Activated CD8-positive, alpha-beta T cell treated with anti-CD3 and anti-CD28 coated beads for 36 hours (primary cell): ENCODE measurements at regions not wholly inside any gene's neighbourhood (a gene's known extent, or its start where the extent isn't known, plus 50 kb on each side); places are given as distances from the start of the nearest gene placed in this dataset.

Experiments
- ATAC-seq: fragments of 200-7000 bp; cut with Tn5 transposase; one replicate; pipeline ENCODE4 v1.10.0; 2021; ENCODE audit warnings: mild to moderate bottlenecking, moderate library complexity
- CTCF ChIA-PET: fragments of 350-600 bp; sonication (Branson Sonifier 250); formaldehyde crosslinking; loops from one replicate; lab custom pipeline; 2021; ENCODE audit warnings: antibody characterized with exemption; lab: Charles Lee
- POLR2A ChIA-PET: fragments of 350-600 bp; sonication (Branson Sonifier 250); formaldehyde crosslinking; loops from one replicate; lab custom pipeline; 2021; ENCODE audit warnings: antibody characterized with exemption; lab: Charles Lee
- DNase-seq: peaks from one replicate; pipeline ENCODE4 v3.0.0-alpha.2; 2020
- H3K27ac Mint-ChIP-seq: one replicate; pipeline ENCODE4 v1.8.0; 2021; ENCODE audit warnings: mild to moderate bottlenecking, mixed read lengths
- H3K27me3 Mint-ChIP-seq: one replicate; pipeline ENCODE4 v1.8.0; 2021; ENCODE audit warnings: mixed read lengths
- H3K36me3 Mint-ChIP-seq: one replicate; pipeline ENCODE4 v1.8.0; 2021; ENCODE audit warnings: low read depth, mixed read lengths
- H3K4me1 Mint-ChIP-seq: one replicate; pipeline ENCODE4 v1.8.0; 2021; ENCODE audit warnings: low read depth, mixed read lengths
- H3K4me3 Mint-ChIP-seq: one replicate; pipeline ENCODE4 v1.8.0; 2021; ENCODE audit warnings: mild to moderate bottlenecking, moderate library complexity, mixed read lengths
- H3K9me3 Mint-ChIP-seq: one replicate; pipeline ENCODE4 v1.8.0; 2021; ENCODE audit warnings: mixed read lengths
- CTCF ChIP-seq: fragments of 200-600 bp; IDR thresholded peaks from one replicate; pipeline ENCODE4 v1.8.0; 2022; ENCODE audit warnings: antibody characterized with exemption, mild to moderate bottlenecking
- intact Hi-C: fragments of 100-400 bp; cut with micrococcal nuclease; formaldehyde crosslinking; loops from one replicate; pipeline ENCODE4 v1.10.0; 2022

GRCh38 chr13:79081942-79082341 lies 324.1 kb downstream of the RBM26 start:
- CTCF ChIA-PET, result interaction anchor here (0.7 kb wide), 1 partner anchor 890 kb away, joined by 3 read pairs; no protein-coding TSS in a partner anchor
- POLR2A ChIA-PET, result no interaction called here
- no peak for TF ChIP-seq CTCF

DNA sequence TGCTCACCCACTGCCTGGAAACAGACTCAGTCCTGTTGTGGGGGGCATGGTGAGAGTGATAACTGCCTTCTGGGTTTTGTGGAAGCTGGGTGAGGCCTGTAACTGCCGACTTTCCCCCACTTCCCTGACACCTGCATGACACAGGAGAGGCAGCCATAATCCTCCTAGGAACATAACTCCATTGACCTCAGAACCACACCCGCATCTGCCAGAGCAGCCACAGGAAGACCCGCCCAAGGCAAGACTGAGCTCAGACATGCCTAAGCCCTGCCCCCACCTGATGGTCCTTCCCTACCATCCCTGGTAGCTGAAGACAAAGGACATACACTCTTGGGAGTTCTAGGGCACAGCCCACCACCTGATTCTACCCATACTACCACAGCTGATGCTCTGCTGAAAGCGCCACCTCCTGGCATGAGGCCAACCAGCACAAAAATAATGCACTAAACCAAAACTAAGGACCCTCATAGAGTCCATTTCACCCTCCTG lies 326.7 kb downstream of the RBM26 start:
- no peak for TF ChIP-seq CTCF
- no peak for DNase-seq
- intact Hi-C loops, result no loop called here
- Mint-ChIP-seq H3K9me3 (no peaks in the 10 kb centered on the region), H3K36me3 (no peaks in the 10 kb centered on the region), H3K27me3 (peaks cover 2% of the 10 kb centered on the region), H3K4me1 (no peaks in the 10 kb centered on the region), H3K27ac (no peak overlapping the region), H3K4me3 (no peak overlapping the region)
- ChIA-PET POLR2A (no interaction called here), CTCF (no interaction called here)
- ATAC-seq, result no peak

More at GRCh38 chr13:79081942-79082341, 324.1 kb downstream of the RBM26 start:
- Mint-ChIP-seq H3K9me3 (no peaks in the 10 kb centered on the region), H3K36me3 (no peaks in the 10 kb centered on the region), H3K4me3 (no peak overlapping the region), H3K27ac (no peak overlapping the region), H3K27me3 (peaks cover 2% of the 10 kb centered on the region), H3K4me1 (no peaks in the 10 kb centered on the region)
- intact Hi-C loops, result no loop called here
- DNase-seq, result no peak
- ATAC-seq, result no peak

DNA sequence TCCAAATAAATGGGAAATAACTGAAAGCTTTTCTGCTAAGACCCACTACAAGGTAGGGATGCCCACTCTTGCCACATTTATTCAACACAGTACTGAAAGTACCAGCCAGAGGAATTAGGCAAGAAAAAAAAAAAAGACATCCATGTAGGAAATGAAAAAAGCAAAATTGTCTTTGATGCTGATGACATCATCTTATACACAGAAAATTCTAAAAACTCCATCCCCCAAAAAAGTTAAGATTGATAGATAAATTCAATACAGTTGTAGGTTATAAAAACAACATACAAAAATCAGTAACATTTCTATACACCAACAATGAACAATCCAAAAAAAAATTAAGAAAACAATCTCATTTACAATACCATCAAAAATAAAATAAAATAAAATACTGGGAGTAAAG lies 330.4 kb downstream of the RBM26 start:
- CTCF ChIA-PET, result no interaction called here
- Mint-ChIP-seq H3K27ac (no peak overlapping the region), H3K4me1 (no peaks in the 10 kb centered on the region), H3K4me3 (no peak overlapping the region), H3K27me3 (peaks cover 4% of the 10 kb centered on the region), H3K9me3 (peaks cover 2% of the 10 kb centered on the region), H3K36me3 (no peaks in the 10 kb centered on the region)
- DNase-seq, result no peak
- POLR2A ChIA-PET, result no interaction called here
- no peak for ATAC-seq
- intact Hi-C loops, result no loop called here
- TF ChIP-seq CTCF, result no peak

DNA sequence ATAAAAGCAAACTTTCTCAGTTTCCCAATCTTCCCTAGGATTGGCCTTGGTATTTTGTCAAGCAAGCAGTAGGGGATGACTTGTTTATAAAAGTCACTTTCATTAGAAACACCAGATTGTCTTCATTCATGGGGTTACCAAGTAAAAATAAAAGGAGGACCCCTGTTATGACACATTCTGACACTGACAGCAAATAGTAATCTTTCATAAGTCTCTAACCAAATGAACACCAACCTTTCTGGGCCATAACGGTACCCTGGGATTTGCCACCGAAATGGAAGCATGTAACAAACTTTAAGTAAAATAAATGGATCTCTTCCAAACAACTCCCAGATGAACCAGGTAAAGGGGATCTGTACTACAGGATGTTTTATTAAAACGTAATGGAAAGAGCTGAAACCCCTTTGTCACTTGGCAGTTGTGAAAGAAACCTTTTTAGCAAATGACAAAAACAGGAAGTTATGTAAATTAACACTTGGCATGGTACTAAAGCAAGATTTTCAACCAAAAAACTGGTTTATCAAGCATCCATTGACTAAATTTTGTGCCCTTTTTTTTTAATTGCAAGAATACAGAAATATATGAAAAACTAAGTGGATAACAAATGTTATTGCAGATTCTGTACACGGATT lies 335.6 kb downstream of the RBM26 start:
- CTCF ChIA-PET, result no interaction called here
- no peaks in the 10 kb centered on the region for H3K36me3 Mint-ChIP-seq
- no peak overlapping the region for H3K4me3 Mint-ChIP-seq

More for the DNA sequence above, 335.6 kb downstream of the RBM26 start:
- Mint-ChIP-seq H3K9me3 (peaks cover 2% of the 10 kb centered on the region), H3K27me3 (peaks cover 13% of the 10 kb centered on the region), H3K4me1 (no peaks in the 10 kb centered on the region), H3K27ac (no peak overlapping the region)
- POLR2A ChIA-PET, result no interaction called here
- TF ChIP-seq CTCF, result no peak
- DNase-seq, result no peak
- intact Hi-C loops, result no loop called here
- ATAC-seq, result no peak
